ENCODE measurements at regions not wholly inside any gene's neighbourhood (a gene's known extent, or its start where the extent isn't known, plus 50 kb on each side); places are given as distances from the start of the nearest gene placed in this dataset.

DNA sequence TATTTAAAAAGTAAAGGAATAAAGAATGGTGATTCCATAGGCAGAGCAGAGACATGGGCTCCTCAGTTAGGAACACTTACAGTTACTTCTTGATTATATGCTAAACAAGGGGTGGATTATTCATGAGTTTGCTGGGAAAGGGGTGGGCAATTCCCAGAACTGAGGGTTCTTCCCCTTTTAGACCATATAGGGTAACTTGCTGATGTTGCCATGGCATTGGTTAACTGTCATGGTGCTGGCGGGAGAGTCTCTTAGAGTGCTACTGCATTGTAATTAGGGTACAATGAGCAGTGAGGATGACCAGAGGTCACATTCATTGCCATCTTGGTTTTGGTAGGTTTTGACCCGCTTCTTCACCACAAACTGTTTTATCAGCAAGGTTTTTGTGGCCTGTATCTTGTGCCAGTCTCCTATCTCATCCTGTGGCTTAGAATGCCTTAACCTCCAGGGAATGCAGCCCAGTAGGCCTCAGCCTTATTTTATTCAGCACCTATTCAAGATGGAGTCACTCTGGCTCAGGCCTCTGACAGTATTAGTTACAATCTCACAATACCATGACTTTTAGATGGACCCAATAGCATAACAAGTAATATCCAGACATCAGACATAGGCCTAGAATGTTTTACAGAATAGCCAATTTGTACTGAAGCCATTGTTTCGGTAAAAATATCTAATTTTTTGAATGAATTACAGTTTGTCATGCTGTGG is 106.8 kb downstream of the ZBTB18 start:
- DNase-seq: no peak

DNA sequence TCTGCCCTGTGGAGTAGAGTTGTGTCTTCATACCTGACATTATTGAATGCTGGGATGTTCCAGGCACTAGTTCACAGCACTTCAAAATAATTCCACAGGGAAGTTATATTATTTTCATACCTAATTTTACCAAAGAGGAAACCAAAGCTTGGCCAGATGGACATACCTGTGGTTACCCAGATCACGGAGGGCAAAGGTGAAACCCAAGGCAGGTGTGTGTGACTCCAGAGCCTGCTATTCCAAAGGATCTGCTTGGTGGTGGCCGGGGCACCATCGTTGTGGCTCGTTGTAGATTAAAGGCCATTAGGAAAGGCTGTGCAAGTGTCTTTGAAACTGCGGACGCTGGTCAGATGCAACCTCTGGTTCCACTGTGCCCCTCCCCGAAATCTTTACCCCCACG is 108.6 kb downstream of the ZBTB18 start:
- no peak for DNase-seq

DNA sequence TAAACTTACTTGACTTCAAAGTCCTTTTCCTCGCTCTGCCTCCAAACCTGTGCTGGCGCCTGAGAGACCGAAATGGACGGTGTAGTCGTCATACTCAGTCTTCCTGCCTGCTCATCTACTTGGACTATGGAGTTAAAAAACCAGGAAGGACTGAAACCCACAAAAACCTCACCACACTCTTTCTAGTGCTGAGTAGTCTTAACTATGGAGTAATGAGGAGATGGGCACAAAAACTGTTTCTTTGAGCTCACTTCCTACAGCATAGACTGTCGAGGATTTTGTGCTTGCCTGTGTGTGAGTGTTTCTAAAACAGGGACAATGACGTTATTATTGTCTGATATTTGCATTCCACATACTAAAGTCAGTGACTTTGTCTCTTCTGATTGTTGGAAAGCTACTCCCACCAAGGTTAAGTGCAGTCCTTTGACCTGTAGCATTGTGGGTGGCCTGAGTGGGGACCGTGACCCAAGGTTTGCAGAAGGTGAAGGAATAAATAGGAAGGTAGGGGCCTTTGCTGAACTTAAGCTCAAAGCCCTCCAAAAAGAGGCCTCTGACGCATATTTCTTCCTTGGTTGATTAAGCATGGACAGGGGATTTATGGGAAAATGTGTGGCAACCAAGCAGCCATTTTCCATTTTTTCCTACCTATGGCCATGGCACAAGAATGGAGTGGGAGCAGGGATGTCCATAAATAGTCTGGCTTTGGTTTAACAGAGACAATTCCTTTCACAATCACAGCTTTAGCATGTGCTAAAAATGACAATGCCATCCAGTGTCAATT is 109.6 kb downstream of the ZBTB18 start:
- DNase-seq: no peak

DNA sequence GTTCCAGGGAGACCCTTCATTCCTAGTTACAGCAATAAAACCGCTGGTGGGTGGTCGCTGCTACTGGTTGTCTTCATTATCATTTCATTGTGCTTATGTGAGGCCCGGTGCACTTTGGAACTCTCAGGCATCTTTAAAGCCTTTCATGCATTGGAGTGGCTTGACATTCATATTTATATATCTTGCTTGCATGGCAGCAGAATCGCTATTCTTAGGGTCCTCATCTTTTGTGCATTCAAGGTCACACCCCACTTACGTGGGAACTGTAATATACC is 110.1 kb downstream of the ZBTB18 start:
- no peak for DNase-seq

DNA sequence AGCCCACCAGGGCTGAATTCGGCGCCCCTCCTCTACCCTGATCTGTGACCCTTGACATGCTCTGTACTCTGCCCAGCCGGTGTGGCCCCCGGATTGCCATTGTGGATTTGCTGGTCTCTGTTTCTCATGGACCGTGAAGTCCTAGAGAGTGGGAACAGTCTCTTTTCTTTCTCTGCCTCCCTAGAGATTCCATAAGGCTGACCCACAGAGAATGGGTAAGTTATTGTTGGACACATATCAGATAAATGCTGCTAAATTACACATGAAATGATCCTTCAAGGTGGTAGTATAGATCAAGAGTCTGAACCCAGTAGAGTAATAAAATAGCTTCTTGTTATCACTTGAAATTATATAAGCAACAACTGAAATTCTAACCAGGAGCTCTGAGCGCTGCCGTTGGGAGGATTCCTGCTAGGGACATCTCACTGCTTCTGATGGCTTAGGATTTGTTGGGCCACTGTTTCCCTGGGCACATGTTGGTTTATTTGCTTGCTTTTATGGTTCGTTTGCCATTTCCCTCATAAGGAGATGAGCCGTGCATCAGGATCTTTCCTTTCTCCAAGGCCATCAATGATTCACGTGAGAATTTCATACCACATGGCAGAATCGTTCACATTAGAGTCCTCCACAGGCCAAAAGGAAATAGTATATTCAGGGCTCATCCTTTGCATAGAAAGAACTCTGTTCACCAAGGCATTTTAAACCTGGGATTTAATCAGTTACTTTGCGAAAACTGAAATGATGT is 111.9 kb downstream of the ZBTB18 start:
- no peak for DNase-seq

DNA sequence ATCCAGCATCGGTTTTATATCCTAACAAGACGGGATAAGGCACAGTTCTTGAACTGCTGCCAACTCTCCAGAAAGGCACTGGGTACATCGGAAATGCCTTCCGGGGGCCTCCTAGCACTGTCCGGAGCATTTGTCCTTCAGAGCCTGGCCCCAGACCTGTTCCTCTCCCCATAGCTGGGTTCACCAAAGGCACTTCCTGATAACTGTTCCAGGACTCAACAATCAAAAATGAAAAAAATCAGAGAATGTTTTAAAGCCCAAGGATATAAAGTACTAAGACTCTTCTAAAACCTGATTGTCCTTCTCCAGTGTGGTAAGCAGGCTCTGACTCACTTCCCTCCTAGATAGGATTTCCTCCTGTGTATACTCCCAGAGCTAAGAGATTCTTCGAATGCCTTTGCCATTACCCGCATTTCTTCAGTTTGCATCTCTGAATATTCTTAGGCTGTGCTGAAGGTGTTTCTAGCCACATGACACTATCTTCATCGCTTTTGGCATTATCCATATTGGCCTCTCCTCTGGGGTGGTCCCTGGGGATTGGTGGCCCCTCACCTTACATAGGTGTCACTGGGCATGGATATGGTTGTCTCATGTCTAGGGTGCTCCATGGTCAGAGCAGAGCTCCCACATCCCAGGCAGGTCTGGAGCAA is 112.9 kb downstream of the ZBTB18 start:
- DNase-seq: no peak

DNA sequence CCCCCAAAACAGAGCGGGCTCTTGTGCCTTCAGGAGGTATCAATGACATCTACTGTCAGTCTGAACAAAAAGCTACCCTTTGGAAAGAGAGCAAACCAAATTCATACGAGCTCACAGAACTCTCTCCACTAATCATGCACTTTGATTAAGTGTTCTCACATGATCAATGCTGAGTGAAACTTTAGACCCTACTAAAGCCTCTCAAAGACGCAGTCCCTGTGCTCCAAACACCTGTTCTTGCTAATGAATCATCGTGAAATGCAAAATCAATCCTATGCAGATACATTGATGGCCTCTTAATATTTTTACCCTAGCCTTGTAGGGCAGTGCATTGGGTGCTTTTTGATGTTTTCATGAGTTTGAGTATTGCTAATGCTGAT is 113.4 kb downstream of the ZBTB18 start:
- no peak for DNase-seq

DNA sequence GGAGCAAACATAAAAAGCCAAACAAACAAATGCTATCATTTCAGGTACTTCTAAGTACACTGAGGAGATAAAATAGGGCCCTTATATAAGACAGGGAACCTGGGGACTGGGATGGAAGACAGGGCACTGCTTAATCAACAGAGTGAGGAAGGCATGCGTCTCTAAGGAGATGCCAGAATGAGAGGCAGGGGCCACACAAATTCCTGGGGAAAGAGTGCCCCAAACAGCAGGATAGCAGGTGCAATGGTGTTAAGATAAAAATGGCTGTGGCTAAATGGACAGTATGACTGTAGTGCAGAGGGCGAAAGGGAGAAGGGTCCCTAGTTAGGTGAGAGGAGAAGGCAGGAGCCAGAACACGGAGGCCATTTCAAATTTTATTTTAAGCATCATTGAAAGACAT is 113.9 kb downstream of the ZBTB18 start:
- no peak for DNase-seq

DNA sequence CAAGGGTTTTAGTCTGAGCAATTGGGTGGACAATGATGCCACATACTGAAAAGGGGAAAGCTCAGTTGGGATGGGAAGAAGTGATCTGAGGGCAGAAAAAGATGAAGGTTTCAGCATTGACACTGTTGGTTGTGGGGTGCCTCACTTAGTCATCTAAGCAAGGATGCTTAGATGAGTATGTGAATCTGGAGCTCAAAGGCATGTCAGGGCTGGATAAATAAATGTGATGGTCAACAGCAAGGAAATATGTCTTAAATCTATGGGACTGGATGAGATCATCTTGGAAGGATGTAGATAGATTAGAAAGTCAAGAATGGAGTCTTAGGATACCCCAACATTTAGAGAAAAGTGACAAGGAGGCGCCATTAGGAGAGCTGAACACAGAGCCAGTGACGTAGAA is 114.6 kb downstream of the ZBTB18 start:
- no peak for DNase-seq

DNA sequence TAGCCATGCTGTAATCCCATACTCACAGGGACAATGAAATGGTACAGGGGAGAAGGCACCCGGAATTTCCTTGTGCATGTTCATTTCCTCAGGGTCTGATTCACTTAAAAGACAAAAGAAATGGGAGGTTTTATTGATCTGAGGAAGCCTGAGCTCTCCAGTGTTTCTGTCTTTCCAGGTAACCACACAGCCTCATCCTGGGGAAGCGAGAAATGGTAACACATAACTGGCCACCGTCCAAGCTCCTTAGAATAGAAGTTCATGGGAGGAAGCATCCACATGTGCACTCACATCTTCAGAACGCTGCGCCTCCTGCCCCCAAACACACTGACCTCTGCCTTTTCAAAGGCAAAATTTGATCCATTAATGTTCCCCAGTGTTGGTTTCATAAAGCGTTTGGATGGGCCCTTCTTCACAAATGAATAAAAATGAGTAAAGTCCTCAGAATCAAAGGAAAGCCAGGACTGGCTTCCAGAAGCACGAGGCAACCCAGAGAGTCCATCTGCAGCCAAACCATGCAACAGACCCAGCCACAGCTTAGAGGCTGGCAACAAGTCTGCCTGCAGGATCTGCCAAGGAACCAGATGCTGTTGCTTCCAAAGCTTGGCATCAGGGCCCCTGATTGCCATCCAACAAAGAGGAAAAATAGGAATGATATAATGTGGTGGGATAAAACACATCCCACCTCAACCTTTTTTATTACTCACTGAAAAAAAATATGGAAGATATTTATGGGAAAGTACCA is 120.3 kb downstream of the ZBTB18 start:
- DNase-seq: no peak

DNA sequence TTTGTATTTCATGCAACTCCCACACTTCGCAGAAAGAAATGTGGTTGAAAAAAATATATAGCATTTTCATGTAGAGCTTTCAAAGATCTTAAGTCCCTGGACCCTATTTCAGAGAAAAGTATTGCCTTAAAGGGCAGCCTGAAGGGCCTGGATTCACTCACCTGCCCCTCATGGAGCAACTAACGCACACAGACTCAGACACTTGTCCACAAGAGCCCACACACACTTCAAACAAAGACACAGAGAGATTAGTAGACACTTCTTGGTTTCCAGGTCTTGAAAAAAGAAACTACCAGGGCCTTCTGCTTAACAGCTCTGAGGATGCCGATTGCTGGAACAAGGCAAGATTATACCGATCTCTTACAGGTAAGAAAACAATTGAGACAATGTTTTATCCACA is 122.2 kb downstream of the ZBTB18 start:
- DNase-seq: no peak

DNA sequence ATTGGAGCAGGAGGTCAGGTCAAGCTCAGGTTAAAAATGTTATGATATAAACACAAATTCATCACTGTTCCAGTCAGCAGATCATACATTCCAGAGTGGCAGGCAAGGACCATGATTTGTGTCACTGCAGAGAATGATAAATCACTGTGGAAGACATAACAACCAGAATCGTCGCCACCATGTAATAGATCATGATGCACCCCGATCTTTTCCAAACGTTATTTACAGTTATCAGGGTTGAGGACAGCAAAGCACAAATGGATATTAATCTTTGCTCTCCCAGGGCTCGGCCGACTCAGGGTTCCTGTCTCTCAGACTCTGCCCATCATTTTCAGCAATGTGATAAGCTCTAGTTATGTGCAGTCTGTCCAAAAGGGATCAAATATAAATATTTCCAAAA is 122.7 kb downstream of the ZBTB18 start:
- no peak for DNase-seq

DNA sequence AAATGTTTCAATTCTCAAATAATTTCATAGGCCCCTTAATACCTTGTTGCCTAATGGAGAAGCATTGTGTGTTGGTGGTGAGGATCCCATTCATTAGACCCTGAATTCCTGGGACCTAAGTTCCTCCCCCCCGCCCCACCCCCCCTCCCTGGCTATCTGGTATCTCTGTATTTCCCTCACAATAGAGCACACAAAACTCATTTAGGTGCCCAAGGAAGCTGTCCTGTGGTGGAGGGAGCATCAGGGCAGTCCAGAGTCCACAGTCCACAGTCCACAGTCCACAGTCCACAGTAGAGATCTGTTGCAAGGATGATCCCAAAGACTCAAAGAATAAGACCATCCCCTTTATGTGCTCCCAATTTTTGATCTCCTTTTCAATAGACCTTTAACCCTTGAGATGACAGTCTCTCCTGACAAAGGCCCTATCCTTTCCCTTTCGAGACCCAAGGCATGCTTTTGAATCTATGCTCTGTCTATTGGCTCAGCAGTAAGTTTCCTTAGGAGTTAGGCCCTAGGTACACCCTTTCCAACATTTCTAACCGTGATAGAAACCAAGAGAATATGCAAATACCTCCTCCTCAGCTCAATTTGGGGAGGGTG is 123.9 kb downstream of the ZBTB18 start:
- DNase-seq: no peak

DNA sequence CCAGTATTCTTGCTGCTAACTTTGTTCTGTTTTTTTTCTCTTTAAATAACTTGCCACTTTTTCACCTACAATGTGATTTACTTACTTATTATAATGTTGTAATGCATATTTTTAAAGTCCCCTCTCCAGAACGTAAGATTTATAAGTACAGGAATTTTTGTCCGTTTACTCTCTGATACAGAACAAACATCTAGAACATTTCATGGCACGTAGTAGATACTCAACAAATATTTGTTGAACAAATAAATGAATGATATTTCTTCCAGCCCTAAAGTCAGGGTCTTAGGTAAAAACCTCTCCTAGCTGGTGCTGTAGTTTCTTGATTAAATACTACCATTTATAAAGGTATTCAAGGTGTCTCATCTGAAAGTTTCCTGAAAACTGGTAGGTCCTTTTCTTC is 125.1 kb downstream of the ZBTB18 start:
- DNase-seq: no peak

DNA sequence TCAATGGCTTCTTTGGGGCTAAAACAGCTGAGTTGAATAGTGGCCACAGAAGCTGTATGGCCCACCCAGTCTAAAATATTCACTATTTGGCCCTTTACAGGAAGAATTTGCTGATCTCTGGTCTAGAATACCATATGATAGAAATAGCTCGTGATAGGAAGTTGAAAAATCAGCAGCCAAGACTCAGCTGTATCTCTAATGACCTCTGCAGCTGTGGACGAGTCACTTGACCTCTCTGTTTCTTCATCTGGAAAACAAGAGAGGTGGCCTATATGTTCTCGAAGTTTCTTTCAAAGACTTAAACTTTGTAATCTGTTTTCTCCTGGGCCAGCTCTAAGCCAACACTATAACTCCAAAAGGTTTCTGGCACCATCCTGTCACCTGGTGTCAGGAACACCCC is 129.2 kb downstream of the ZBTB18 start:
- DNase-seq: no peak

DNA sequence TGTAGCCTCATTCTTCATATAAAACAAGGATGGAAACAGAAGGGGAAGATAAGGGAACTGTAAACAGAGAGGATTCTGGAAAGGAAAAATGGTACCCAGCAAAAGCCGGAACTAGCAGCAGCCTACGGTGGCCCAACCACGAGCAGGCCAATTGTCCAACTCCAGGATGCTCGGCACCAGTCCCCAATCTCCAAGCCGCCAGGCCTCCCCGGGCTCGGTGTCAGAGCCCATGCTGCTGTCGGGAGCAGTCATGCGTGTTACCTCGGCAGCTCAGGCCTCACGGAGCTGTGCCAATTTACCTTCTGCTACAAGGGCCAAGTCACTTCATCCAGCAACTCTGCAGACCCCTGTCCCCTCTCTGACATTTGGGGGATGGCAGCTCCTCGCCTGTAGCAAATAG is 130.8 kb downstream of the ZBTB18 start:
- DNase-seq: no peak

DNA sequence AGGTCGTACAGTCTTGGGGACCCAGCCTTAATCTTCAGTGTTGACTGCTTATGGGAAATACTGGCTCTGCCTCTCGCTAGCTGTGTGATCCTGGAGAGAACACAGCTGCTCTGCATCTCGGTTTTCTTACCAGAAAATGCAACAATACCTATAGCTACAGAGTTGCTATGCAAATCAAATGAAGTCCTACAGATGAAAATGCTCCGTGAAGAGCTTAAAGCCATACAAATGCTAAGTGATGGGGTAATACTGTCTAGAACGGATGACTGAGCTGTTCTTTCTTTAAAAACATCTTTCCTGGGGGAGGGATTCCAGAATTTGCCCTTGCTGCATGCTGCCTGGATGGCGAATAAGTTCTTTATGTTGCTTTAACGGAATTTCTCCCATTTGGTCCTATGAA is 132.0 kb downstream of the ZBTB18 start:
- no peak for DNase-seq

DNA sequence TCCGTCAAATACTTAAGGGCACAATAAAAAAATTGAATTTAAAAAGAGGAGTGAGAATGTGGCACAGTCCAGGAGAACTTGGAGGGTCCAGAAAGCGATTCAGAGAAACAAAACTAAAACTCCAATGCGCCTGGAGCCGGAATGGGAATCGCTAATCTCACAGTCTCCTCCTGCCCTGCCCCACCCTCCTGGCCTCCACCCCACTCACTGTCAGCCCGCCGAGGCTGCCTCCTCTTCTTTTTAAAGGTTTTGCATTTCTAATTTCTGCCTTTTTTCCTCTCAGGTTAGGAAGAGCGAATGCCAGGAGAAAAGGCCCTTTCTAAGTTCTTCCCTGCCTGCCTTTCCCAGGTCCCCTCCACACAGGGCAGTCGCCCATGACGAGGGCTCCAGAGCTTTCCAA is 135.3 kb downstream of the ZBTB18 start:
- no peak for DNase-seq

DNA sequence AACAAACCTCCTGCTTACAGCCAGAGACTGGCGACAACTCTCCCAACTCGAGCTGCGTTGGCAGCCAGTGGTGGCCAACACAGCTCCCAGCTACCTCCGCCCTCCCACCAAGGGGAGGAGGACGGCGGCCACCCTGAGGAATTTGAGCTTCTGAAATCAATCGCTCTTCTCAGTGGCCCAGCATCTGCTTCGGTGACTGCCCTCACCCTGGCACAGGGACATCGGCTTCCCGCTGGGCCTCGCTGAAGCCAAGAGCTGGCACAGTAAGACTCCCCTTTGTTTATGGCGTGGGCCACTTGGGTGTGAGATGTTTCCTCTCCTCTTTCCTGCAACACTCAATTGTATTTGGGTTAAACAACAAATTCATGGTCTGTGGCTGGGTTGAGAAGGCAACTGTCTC is 136.2 kb downstream of the ZBTB18 start:
- no peak for DNase-seq

DNA sequence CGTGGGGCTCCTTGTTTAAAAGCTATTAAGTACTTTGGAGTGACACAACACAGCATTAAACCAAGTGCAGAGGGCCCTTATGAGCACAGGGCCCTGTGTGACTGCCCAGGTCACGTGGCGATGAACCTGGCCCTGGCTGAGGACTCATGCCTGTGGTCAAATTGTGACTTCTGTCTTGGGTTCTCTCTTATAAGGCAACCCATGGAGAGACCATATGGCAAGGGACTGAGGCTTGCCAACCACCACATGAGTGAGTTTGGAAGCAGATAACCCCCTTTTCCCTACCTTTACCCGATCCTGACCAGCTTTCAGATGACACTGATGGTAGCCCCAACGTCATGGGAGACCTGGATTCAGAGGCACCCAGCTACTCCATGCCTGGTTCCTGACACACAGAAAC is 140.5 kb downstream of the ZBTB18 start:
- no peak for DNase-seq

DNA sequence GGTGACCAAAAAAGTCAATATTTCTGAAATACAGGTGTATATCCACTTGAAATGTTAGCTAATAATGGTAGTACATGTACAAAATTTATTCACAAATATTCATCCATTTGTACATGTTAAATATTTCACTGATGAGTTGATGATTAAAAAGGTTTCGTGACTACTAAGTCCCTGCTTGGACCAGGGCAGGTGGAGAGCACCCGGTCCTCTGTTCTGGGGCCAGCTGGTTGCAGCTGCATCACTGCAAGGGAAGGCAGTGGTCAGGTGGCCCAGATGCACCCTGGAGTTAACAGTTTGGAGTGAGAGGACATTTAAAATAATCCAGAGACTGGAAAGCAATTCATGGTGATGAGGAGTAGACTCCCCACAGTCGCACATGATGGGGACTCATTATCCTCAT is 141.2 kb downstream of the ZBTB18 start:
- no peak for DNase-seq

DNA sequence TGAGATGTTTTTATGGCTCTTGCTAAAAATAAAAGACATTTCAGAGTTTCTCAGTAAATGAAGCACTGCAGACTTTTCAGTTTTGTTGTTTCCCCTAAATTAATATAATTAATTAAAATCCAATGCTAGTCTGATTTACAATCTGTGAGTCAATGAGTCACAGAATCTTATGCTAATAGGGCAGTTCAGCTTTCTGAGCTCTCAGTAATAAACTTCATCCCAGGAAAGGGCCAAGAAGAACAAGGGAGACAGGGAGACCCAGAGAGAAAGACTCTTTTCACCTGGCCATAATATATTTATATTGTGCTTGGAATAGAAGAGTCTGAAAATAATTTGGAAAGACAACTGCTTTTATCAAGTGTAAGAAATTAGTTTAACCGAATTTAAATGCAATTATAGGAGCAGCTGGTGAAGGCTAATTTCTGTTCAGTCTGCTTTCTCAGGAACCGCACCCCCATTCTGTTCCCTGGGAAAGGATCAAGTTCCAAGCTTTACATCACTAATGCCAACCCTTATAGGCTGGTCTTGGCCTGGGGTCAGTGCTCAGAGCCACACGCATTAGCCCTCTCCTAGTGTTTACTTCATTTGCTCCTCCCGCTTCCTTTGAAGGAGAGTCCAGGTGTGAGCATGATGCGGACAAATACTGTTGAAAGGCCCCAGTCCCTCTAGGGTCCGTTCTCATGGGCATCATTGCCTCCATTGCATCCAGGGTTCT is 145.6 kb downstream of the ZBTB18 start:
- DNase-seq: no peak
